ENCODE measurements at regions not wholly inside any gene's neighbourhood (a gene's known extent, or its start where the extent isn't known, plus 50 kb on each side); places are given as distances from the start of the nearest gene placed in this dataset.

GRCh38 chr13:63492604-63493003, 2077.0 kb upstream of the PCDH20 start:
- TF ChIP-seq POLR2A (IDR thresholded peaks at IDR 0.05) = no peak
- TF ChIP-seq CTCF (IDR thresholded peaks at IDR 0.05 in 4 of 5, conservative IDR thresholded peaks at IDR 0.05 in 1 of 5) = no peak

Data from gastrocnemius medialis (tissue), 4 donors.